Neural progenitor cell (in vitro differentiated cells): ENCODE measurements at regions not wholly inside any gene's neighbourhood (a gene's known extent, or its start where the extent isn't known, plus 50 kb on each side); places are given as distances from the start of the nearest gene placed in this dataset.

ENCODE experiments used
- EZH2 ChIP-seq: fragments of 200-600 bp; sonication (generic); IDR thresholded peaks from 2 replicates; pipeline ENCODE4 v1.6.1; 2017; ENCODE audit warnings: antibody characterized with exemption, mild to moderate bottlenecking, moderate library complexity
- TF ChIP-seq, protein P1 (sequence below): fragments of 200-600 bp; sonication (generic); IDR thresholded peaks from 2 replicates; pipeline ENCODE4 v1.5.1; 2017; ENCODE audit warnings: antibody characterized with exemption, mild to moderate bottlenecking

GRCh38 chr20:57993716-57994431 is 234.6 kb downstream of the ANKRD60 start:
- TF ChIP-seq, protein P1, sequence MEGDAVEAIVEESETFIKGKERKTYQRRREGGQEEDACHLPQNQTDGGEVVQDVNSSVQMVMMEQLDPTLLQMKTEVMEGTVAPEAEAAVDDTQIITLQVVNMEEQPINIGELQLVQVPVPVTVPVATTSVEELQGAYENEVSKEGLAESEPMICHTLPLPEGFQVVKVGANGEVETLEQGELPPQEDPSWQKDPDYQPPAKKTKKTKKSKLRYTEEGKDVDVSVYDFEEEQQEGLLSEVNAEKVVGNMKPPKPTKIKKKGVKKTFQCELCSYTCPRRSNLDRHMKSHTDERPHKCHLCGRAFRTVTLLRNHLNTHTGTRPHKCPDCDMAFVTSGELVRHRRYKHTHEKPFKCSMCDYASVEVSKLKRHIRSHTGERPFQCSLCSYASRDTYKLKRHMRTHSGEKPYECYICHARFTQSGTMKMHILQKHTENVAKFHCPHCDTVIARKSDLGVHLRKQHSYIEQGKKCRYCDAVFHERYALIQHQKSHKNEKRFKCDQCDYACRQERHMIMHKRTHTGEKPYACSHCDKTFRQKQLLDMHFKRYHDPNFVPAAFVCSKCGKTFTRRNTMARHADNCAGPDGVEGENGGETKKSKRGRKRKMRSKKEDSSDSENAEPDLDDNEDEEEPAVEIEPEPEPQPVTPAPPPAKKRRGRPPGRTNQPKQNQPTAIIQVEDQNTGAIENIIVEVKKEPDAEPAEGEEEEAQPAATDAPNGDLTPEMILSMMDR, result no peak
- TF ChIP-seq EZH2, result no peak
